HG03469 (cell line): ENCODE measurements at regions not wholly inside any gene's neighbourhood (a gene's known extent, or its start where the extent isn't known, plus 50 kb on each side); places are given as distances from the start of the nearest gene placed in this dataset.
"Not testable (repeated sequence)": the region's sequence is repeated elsewhere in the genome, so short reads cannot be mapped to it uniquely, and the experiment has no call there.

ENCODE experiments used
- ATAC-seq: cut with Tn5 transposase; IDR thresholded peaks from one replicate; pipeline ENCODE4 v1.9.1; 2021; ENCODE audit warnings: mild to moderate bottlenecking, moderate library complexity, moderate number of reproducible peaks; ENCODE audit not compliant: unreplicated experiment

DNA sequence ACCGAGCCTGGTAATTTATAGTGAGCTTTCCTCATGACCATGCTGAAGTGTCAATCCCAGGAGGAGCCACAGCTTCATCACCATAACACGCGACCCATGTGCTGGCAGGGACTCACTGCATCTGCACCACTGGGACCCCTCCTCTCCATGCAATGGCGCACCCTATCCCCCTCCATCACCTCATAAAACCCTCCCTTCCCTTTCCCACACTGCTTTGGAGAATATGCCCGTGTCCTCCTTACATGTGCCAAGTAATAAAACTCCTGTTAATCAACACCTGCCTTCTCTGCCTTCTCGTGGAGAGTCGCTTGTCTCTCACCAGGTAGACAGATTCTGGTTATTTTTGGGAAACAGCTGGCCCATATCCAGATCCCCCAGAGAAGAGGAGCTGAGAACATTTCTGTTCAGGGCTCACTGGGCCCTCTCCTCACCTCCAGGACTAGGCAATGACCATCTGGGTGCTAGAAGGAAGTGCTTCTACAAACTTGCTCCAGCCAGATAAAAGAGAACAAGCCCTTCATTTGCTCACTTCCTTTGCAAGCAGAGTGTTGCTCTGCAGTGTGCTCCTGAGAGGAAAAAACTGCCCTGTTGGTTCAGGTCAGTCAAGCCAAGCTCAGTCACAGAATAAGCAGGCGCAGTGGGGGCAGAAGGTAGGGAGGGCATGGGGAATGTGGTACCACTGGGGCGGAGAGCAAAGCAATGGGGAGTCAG, 894.3 kb downstream of the UQCRFS1 start:
- no peak for ATAC-seq

DNA sequence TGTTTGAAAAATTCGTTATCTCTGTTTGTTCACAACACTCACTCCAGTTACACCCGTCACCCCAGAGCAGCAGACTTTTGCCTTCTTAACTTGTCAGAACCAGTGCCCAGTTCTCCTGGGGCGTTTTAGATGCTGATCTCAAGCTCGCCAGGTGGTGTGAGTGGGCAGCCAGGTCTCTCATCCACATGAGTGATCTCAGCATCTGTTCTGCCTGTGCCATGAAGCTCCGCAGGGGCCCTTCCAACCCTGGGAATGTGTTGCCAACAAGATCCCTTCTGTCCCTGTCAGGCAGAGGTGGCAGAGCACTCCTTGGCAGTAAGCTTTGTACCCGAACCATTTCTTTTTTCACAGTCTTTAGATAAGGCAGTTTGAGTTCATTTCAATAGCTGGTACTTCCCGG, 896.5 kb downstream of the UQCRFS1 start:
- ATAC-seq: no peak

DNA sequence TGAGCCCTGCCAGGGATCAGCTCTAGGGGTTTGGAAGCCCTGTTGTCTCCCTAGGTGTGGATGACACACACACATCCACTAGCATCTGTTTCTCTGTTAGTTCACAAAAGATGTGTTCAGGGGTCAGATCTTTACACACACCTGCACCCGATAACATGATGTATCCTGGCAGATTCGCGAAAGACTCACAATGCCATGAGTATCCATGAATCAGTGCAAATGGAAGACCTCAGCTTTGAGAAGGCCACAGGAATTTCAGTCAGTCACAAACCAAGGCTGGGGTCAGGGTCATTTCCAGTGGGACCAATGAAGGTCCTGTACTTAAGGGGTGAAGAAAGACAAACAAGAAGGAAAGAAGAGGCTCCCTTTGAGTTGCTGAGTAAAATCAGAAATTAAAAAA, 898.2 kb downstream of the UQCRFS1 start:
- no peak for ATAC-seq

GRCh38 chr19:28314287-28314686, 898.7 kb downstream of the UQCRFS1 start:
- no peak for ATAC-seq

DNA sequence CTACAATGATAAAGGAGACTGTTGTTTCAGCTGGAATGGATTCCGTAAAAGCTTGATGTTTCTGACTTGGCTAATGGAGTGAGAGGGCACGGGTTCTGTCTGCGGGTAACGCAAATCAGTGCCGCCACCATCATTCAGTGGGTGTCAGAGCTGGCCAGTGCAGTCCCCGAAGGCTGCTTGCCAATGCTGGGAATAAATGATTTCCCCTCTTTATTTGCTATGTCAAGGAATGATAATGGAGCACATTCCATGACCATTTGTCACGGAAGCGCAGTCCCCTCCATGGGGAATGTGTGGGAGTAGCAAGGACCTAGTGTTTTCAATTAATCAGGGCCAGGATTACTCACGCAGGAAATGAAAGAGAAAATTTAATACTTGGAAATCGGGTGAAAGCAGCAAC, 899.3 kb downstream of the UQCRFS1 start:
- ATAC-seq: no peak

GRCh38 chr19:28312269-28312668, 900.7 kb downstream of the UQCRFS1 start:
- no peak for ATAC-seq

DNA sequence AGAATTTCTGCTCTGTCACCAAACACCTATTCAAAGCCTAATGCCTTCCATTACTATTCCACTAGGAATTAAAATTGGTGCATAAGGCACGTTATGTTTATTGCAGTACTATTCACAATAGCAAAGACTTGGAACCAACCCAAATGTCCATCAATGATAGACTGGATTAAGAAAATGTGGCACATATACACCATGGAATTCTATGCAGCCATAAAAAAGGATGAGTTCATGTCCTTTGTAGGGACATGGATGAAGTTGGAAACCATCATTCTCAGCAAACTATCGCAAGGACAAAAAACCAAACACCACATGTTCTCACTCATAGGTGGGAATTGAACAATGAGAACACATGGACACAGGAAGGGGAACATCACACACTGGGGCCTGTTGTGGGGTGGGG, 902.1 kb downstream of the UQCRFS1 start:
- not testable (repeated sequence) for ATAC-seq

DNA sequence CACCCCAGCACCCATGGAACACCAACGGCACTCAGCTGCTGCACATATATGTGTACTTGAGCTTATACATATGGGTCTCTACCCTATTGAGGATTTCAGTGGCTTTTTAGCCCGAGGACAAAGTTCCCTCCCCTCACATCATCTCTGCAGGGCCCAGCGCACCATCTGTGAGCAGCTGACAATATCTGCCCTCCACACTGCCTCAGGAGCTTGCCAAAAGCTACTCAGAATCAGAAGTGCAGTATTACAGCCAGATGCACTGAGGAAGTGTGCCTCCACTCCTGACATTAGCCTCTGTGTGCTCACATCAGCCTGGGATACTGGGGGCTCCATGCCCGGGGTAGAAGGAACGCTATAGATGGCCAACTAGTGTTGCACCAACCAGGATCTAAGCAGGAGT, 903.9 kb downstream of the UQCRFS1 start:
- no peak for ATAC-seq

GRCh38 chr19:28307963-28308362, 905.0 kb downstream of the UQCRFS1 start:
- ATAC-seq: no peak

DNA sequence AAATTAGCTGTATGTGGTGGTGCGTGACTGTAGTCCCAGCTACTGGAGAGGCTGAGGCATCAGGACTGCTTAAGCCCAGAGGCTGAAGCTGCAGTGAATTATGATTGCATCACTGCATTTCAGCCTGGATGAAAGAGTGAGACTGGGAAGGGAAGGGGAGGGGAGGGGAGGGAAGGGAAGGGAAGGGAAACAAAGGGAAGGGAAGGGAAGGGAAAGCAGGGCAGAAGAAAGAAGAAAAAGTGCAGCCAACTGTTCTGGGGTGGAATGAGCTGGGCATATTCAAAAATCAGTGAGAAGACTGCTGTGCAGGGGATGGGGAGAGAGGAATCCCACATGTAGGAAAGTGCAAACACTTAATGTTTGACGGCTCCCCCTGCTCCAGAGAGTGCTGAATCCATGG, 905.5 kb downstream of the UQCRFS1 start:
- ATAC-seq: no peak

DNA sequence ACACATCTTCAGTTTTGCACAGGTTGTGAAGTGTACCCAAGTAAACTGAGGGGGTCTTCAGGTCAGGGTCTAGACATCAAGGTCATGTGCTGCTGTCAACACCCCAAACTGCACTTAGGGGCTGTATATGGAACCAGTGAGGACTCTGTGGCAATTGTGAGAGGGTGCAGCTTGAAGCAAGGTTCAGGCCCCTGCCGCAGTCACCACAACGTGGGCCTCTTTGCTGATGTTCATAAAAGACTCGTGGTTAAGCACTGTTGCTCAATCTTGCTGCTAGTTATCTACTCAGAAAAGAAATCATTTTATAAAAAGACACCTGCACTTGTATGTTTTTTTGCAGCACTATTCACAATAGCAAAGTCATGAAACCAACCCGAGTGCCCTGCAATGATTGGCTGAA, 907.4 kb downstream of the UQCRFS1 start:
- no peak for ATAC-seq

GRCh38 chr19:28303502-28303901, 909.4 kb downstream of the UQCRFS1 start:
- ATAC-seq: no peak

- ATAC-seq: no peak
These were observed 911.0 kb downstream of the UQCRFS1 start for GRCh38 chr19:28301961-28302360.

DNA sequence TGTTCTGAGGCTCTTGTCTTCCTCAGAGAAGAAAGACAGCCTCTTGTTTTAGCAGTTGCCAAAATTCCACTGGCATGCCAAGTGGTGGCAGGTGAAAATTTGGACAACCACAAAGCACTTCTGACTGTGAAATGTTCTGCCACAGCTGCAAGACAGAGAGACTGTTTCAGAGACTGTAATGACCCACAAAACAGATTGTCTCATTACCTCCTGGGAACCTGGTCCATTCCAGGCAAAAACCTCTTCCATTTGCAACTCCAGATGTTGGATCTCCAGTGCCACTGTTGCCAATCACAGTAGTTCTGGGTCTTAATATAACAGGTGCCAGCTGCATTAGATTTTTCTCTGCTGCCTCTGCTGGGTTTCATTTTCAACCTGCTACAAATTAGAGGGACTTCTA, 911.5 kb downstream of the UQCRFS1 start:
- no peak for ATAC-seq

- ATAC-seq: no peak
These were observed 913.3 kb downstream of the UQCRFS1 start for GRCh38 chr19:28299649-28300048.

GRCh38 chr19:28297586-28298157, 915.3 kb downstream of the UQCRFS1 start:
- no peak for ATAC-seq

DNA sequence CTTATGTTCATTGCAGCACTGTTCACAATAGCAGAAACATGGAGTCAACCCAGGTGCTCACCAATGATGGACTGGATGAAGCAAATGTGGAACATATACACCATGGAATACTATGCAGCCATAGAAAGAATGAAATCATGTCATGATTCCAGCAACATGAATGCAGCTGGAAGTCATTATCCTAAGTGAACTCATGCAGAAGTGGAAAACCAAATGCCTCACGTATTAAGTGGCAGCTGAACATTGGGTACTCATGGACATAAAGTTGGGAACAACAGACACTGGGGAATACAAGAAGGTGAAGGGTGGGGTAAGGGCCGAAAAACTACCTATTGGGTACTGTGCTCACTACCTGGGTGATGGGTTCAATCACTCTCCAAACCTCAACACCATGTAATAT, 915.9 kb downstream of the UQCRFS1 start:
- no peak for ATAC-seq

GRCh38 chr19:28296506-28296905, 916.4 kb downstream of the UQCRFS1 start:
- no peak for ATAC-seq

DNA sequence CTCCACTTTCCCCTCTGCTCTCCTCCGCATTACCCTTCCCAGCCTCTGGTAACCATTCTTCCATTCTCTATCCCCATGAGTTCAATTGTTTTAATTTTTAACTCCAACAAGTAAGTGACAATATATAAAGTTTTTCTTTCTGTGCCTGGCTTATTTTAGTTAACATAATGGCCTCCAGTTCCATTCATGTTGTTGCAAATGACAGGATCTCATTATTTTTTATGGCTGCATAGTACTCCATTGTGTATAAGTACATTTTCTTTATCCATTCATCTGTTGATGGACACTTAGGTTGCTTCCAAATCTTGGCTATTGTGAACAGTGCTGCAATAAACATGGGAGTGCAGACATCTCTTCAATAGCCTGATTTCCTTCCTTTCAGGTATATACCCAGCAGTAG, 918.0 kb downstream of the UQCRFS1 start:
- not testable (repeated sequence) for ATAC-seq

DNA sequence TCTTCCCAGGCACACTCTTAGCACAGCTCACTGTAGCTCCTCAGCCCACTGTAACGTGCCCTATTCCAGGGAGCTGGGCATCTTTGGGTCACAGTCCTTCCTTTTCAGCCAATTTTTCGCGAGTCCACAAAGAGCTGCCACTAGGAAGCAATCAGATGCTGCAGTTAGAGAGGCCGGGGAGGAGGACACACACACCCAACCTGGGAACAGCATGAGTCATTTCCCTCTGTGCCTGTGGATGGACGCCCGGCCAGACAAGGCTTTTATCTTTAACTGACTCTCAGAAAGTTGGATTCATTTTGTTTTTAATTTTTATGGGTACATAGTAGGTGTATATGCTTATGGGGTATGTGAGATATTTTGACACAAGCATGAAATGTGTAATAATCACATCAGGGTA, 918.6 kb downstream of the UQCRFS1 start:
- no peak for ATAC-seq

- ATAC-seq: no peak
These were observed 919.3 kb downstream of the UQCRFS1 start for GRCh38 chr19:28293685-28294084.

DNA sequence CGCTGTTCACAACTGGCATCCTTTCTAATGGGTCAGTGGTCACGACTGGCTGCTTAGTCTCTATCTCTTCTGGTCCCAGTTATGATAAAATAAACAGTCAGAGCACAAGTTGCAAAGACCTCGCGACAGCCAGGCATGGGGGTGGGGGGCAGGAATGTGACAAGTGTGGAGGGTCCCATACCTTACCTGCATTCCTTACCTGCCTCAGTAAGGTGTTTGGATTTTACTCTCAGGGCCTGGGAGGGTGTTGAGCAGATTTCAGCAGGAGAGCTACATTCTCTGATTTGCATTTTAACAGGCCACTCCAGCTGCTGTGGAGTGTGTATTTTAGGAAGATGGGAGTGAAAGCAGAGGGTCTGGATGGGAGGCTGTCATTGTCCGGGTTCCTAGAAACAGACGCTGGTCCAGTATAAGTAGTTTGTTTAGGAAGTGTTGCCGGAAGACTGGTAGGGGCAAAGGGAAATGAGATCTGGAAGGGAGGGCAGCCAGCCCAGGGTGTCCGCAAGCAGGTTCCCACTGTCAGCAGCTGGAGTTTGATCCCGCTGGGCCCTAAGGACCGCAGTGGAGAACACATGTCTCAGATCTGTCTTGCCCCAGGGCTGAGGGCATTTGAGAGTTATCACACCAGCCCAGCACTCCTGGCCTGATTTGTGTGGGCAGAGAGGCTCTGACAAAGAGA, 920.0 kb downstream of the UQCRFS1 start:
- ATAC-seq: no peak
